ENCODE measurements at regions not wholly inside any gene's neighbourhood (a gene's known extent, or its start where the extent isn't known, plus 50 kb on each side); places are given as distances from the start of the nearest gene placed in this dataset.

- 63 to 73% methylated on average over 9 of the region's 9 CpGs for WGBS, 2 donors
- Histone ChIP-seq H3K4me1 (no peaks in the 10 kb centered on the region), H3K27me3 (no peaks in the 10 kb centered on the region), H3K27ac (no peak overlapping the region), H3K36me3 (no peaks in the 10 kb centered on the region), H3K9me3 (no peaks in the 10 kb centered on the region), H3K4me3 (no peak overlapping the region)
- no peak for FAIRE-seq
- TF ChIP-seq CTCF (IDR thresholded peaks at IDR 0.05) = no peak
- no peak for DNase-seq
- ATAC-seq = no peak
- intact Hi-C loops (cut with DNase I) = no loop called here
Observed at GRCh38 chr5:3258050-3258449, 337.6 kb upstream of the IRX1 start.

- FAIRE-seq = no peak
- 34 to 55% methylated on average over 1 of the region's 1 CpG for WGBS, 2 donors
- Histone ChIP-seq H3K4me3 (no peak overlapping the region), H3K36me3 (no peaks in the 10 kb centered on the region), H3K27me3 (no peaks in the 10 kb centered on the region), H3K27ac (no peak overlapping the region), H3K9me3 (no peaks in the 10 kb centered on the region), H3K4me1 (no peaks in the 10 kb centered on the region)
- no peak for DNase-seq
- intact Hi-C loops (cut with DNase I) = no loop called here
- no peak for TF ChIP-seq CTCF (IDR thresholded peaks at IDR 0.05)
- no peak for ATAC-seq
Observed at GRCh38 chr5:3252235-3252634, 343.4 kb upstream of the IRX1 start.

DNA sequence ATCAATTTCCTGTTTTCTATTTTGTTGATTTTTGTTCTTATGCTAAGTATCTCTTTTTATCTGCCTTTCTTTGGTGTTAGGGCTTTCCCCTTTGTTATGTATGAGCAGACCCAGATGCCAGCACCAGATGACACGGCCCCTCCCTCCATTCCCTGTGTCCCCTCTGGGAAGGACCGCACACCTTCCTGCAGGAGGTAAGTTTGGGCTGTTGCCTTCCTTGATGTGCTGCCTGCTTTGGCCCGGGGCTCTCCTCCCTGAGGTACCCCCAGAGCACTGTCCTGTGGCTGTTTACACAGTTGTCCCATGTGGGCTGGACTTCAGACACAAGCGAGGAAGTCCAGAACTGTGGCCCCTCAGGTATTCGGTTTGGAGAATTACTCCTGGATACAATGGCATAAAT, 343.8 kb upstream of the IRX1 start:
- H3K4me3 ChIP-seq = no peak overlapping the region
- H3K27me3 ChIP-seq = no peaks in the 10 kb centered on the region
- no peaks in the 10 kb centered on the region for H3K4me1 ChIP-seq
- no peak for FAIRE-seq
- no peak for ATAC-seq
- H3K27ac ChIP-seq = no peak overlapping the region
- intact Hi-C loops (cut with DNase I) = no loop called here
- DNase-seq = no peak
- WGBS, 2 donors = 17% methylated on average over 5 of the region's 5 CpGs
- no peaks in the 10 kb centered on the region for H3K36me3 ChIP-seq
- no peaks in the 10 kb centered on the region for H3K9me3 ChIP-seq
- TF ChIP-seq CTCF (IDR thresholded peaks at IDR 0.05) = no peak

GRCh38 chr5:3249401-3249800, 346.2 kb upstream of the IRX1 start:
- intact Hi-C loops (cut with DNase I) = no loop called here
- H3K4me3 ChIP-seq = no peak overlapping the region
- no peaks in the 10 kb centered on the region for H3K9me3 ChIP-seq
- no peaks in the 10 kb centered on the region for H3K4me1 ChIP-seq
- no peaks in the 10 kb centered on the region for H3K36me3 ChIP-seq
- FAIRE-seq = no peak
- no peaks in the 10 kb centered on the region for H3K27me3 ChIP-seq
- no peak overlapping the region for H3K27ac ChIP-seq
- TF ChIP-seq CTCF (IDR thresholded peaks at IDR 0.05) = no peak
- 40 to 44% methylated on average over 2 of the region's 2 CpGs for WGBS, 2 donors
- DNase-seq = no peak
- no peak for ATAC-seq

GRCh38 chr5:3237276-3237868, 358.3 kb upstream of the IRX1 start:
- no peaks in the 10 kb centered on the region for H3K27me3 ChIP-seq

More at GRCh38 chr5:3237276-3237868, 358.3 kb upstream of the IRX1 start:
- Histone ChIP-seq H3K4me1 (no peaks in the 10 kb centered on the region), H3K27ac (no peak overlapping the region), H3K36me3 (no peaks in the 10 kb centered on the region), H3K9me3 (no peaks in the 10 kb centered on the region), H3K4me3 (no peak overlapping the region)
- intact Hi-C loops (cut with DNase I) = no loop called here
- no peak for FAIRE-seq
- TF ChIP-seq CTCF (IDR thresholded peaks at IDR 0.05) = no peak
- ATAC-seq = no peak
- 68 to 82% methylated on average over 11 of the region's 11 CpGs for WGBS, 2 donors
- DNase-seq = no peak

Data from pancreas (tissue), 10 donors.